GM18868 (cell line): ENCODE measurements at regions not wholly inside any gene's neighbourhood (a gene's known extent, or its start where the extent isn't known, plus 50 kb on each side); places are given as distances from the start of the nearest gene placed in this dataset.
A peak's percentile ranks its signal among the peaks of the same experiment; 100 is the strongest.

Experiments
- ATAC-seq: cut with Tn5 transposase; IDR thresholded peaks from one replicate; pipeline ENCODE4 v1.9.1; 2021; ENCODE audit warnings: mild to moderate bottlenecking, moderate library complexity; ENCODE audit not compliant: unreplicated experiment

DNA sequence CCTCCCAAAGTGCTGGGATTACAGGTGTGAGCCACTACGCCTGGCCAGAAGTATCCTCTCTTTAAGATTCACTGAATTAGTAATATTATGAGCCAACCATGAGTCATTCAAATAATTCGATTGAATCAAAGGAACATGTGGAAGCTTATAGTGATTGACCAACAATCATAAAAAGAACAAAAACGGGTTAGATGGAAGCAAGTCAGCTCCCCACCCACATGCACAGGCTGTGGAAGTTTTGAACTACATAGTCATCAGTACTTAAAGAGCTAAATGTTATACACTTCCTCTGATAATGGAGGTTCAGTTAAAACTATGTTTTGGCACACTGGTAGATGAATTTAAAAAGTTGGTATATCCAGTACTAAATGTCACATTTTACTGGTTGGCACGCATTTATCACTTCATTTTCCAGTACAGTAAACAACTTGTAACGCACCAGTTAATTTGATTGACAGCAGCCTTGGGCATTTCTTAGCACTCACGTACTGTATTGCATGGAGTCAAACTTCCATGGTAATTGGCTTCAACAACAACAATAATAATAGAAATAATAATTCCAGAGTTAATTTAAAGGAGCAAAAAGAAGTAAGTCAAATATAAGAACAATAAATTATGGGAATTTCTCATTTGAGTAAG is 1107.3 kb upstream of the MAP3K7 start:
- ATAC-seq = no peak

DNA sequence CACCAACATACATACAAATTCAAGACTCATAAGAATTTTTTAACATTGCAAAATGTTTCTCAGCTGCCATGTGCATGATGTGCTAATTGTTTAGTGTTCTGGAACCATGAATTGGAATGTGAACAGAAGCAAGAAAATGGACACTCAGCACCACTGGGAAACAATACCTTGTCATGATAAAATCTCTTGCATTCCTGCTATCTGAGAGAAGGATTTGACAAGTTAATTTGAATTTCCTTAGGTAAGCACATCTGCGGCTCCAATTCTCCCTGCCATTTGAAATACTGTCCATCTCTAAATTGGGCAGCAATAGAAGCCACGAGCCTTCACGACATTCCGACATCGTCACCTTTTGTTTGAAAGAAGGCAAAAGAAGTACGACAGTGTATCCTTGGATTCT is 1104.6 kb upstream of the MAP3K7 start:
- ATAC-seq = no peak

DNA sequence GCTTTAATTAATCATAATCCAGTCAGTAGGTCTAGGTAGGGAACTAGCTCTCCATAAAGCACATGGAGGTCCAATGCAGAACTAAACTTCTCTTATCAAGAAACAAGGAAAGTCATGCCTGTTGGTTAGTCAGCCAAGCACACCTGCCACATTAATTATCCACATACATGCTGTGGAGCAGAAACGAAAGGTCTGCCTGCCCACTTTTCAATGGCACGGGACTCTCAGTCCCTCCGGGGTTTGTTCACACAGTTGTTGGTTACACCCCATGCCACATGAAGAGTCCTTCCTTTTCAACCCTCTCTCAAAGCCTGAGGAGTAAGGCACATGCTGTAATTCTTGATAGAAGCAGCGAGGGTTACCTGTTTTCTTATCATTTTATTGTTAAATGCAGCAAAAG is 1096.4 kb upstream of the MAP3K7 start:
- ATAC-seq = no peak

DNA sequence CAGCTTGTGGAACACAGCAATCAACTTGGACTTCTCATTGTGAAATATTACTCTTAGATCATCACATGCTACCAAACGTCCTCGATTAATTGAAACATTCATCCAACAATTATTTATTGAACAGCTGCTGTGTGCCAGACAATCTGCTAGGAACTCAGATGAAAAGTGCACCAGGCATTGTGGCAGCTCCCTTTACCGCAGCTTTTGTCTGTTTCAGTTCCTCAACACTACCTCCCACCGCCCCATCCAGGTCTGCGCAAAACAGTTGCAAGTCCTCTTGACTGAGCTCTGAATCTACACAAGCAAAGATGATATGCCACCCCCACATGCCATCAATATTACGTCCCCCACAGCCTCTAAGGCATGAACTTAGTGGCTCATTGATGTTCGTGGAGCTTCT is 1094.4 kb upstream of the MAP3K7 start:
- ATAC-seq = peak; percentile 50

DNA sequence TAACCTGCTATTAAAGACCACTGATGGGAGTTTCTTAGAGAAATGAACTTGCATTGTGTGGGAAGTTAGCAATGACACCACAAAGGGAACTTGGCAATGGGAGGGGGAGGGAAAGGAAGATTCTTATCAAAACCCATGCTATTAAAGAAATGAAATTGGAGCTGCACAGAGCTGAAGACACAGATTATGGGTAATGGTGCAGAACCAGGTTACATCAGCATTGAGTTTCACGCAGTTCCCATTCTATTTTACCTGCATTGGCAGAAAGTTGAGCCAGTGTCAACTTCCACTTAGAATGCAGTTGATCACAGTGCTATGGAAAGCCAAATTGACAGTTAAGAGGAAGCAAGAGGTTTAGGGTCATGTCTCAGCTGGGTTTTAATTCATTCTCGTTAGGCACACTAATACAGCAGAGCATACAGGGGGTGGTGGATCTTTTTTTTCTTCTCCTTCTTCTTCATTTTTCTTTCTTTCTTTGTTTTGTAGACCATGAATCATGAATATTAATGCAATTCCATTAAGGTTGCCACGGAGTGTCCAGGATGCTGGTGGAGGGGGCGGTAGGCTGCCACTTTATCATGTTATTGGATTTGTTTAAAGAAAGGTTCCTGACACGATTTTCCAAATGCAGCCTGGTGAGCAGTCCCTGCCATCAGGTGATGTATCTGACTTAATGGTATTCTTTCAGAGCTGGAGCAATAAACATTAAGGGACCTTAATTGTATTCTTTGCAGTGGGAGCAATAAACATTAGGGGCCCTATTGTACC is 1092.0 kb upstream of the MAP3K7 start:
- no peak for ATAC-seq

DNA sequence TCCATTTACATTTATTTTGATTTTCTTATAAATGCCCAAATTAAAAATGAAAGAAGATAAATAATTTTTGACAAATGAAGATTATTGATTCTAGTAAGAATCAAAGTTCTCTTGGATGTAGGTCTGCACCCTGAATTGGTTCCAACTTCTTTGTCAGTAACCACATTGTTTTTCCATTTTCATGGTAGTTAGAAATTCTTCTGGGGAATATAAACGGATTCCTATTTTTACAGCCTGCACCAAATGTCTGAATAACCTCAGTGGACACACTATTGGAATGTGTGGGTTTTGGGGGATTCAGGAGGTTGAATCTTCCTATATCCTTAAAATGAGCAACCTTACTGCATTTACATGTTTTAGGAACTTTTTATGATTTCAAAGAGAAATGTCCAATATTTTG is 1085.3 kb upstream of the MAP3K7 start:
- no peak for ATAC-seq

DNA sequence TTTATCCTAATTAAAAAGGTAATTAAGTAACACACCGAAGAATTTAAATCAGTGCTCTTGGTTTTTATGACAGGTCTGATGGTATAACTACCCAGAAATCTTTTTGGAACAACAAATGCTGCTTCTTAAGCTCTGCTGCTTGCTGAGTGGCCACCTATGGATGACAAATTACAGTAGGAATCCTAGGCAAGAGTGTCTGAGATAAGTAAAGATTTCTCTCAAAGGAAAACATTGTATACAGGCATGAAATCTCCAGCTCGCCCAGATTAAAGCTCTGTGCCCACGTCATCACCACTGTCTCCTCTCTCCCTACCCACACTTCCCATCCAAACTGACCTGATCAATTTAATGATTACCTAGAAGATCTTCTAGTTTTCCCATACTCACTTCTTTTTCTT is 1083.0 kb upstream of the MAP3K7 start:
- no peak for ATAC-seq

DNA sequence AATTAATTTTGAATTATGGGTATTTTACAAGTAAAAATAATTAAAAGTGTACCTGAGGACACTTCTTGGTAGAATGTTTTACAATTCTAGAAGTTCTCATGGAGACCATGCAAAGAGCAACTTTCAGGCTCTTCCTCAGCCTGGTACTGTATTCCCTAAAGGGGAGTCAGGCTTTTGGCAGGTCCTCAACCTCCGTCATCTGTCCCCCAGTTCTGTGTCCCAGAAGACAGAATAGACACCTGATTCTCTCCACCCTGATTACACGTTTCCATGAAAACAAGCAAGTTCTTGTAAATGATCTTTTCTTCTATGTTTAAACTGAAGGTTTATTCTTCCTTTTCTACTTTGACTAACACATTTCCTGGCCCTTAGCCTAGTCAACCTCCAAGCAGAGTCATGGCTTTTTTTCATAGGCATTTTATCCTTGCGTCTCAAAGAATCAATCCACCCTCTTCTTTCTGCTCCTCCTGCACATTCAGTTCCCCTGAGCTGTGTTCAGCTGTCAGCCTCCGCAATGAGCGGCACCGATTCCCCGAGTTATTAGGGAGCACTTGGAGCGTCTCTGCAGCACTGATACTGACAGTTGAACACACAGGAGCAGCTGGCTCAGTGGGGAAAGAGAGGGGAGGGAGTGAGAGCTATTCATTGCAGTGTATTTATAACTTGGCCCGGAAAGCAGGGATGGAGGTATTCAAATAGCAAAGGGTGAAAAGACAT is 1082.4 kb upstream of the MAP3K7 start:
- no peak for ATAC-seq

DNA sequence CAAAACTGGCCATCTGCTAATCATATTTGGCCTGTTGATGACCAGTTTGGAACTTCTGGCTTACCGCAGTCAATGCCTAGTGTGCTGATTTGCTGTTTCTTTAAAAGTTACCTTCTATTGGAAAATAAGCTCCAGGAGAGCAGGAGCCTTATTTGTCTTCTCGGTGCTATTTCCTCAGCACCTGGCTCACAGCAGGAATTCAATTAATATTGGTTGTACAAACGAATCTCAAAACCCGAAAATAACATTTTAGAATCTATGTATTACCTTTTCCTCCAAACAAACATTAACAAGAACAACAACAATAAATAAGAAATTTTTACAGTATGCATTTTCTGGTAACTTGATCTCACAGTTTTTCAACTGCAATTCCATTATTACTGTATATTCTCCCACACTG is 1080.7 kb upstream of the MAP3K7 start:
- no peak for ATAC-seq

DNA sequence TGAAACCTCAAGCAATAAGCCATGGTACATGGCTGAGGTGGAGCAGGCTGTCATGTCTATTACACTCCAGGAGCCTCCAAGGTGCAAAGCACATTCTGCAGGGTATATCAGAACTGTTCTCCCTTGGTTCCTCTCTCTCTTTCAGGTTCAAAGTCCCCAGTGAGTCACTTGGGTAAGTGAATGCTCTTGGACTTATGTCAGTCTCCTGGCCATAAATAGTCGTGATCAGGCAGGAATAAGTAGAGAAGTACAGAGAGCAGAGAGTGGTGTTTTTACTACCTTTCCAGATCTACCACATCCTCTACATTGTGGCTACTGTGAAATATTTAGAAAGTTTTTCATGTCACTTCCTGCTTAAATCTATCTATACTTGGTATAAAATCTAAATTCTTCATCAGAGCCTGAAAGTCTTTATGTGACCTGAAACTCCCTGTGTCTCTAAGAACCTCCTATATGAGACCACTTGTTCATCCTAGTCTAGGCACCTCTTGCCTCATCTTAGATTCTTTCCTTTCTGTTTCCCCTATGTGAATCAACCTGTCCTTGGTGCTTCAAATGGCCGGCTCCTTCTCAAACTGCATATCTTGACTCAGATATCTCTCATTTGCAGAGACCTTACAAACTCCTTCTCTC is 1077.6 kb upstream of the MAP3K7 start:
- peak; percentile 87 for ATAC-seq

DNA sequence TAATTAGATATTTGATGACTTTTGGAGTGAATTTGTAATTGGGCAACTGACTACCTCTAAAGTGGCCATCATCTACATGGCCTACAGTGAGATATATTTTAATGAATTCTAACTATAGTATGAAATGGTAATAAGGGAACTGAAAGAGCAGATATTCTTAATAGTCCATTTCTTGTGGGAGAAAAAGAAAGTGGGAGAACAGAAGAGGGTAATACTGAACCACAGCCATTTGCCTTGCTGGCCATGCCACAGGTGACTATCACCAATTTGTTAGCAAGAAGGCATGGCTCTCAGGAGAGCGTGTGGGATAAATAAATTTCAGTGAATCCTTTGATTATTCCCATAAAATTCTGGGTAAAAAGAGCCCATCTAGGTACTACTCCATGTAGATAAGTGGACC is 1074.0 kb upstream of the MAP3K7 start:
- peak; percentile 37 for ATAC-seq

DNA sequence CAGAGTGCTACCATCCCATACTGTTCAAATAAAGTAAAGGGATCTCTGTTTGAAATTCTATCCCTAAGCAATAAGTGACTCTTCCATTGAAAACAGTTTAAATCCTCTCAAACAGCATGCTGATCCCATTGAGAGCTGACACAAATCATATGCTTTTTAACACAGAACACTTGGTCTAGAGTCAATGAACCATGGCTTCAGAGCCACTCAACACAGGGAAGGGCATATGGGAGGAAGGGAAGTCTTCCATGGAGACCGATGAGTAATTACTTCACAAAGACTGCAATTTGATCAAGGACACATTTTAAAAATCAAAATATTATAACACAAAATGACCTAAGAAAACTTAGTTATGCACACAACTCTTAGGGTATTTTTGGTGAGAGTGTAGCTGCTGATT is 1073.0 kb upstream of the MAP3K7 start:
- ATAC-seq = no peak

DNA sequence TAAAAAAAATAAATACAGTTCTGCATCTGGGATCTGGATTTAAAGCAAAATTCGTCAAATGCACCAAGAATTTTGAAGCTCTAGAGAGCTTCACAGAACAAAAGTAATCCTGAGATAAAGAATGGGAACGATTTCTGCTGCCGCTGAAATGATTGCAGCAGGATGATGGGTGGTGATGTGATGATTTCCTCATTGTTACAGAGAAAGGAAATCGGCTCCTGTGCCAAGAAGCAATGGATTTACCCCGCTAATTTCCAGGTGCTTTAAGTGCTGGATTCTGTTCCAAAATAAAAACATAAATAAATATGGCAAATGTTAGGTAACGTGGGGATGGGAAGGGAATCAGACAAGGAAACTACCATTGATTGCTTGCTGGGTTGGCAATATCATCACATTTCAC is 1067.9 kb upstream of the MAP3K7 start:
- no peak for ATAC-seq

DNA sequence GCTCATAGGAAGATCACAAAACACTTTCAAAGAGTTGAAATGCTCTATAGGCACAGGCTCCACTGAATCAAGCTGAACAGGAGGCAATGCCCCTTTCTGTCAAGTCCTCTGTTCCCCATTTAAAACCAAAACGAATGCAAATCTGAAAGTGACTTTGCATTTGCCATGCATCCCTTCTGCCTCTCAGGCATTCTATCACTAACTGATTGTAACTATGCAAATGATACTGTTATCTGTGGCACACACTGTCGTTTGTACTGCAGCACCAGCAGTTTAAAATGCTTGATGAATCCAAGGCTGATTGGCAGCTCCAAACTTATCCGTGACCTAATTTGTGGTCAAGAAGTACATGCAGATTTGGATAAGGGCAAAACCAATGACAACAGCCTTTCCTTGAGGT is 1067.5 kb upstream of the MAP3K7 start:
- ATAC-seq = peak; percentile 40

DNA sequence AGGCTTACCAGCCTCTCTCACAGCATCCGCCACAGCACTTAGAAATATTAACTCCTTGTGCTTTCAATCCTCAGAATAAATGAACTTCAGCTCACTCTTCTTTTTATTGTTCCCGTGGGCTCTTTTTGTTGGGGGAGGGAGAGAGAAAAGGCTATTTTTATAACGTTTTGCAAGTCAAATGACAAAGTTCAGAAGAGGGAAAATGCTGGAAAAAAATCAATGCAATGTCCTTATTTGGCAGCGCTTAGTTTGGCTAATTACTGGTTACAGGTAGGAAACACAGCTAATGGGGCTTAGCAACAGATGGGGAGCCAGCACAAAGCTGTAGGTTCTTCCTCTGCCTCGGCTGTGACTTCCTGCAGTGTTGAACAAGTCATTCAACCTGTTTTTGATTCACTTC is 1067.0 kb upstream of the MAP3K7 start:
- ATAC-seq = peak; percentile 66

DNA sequence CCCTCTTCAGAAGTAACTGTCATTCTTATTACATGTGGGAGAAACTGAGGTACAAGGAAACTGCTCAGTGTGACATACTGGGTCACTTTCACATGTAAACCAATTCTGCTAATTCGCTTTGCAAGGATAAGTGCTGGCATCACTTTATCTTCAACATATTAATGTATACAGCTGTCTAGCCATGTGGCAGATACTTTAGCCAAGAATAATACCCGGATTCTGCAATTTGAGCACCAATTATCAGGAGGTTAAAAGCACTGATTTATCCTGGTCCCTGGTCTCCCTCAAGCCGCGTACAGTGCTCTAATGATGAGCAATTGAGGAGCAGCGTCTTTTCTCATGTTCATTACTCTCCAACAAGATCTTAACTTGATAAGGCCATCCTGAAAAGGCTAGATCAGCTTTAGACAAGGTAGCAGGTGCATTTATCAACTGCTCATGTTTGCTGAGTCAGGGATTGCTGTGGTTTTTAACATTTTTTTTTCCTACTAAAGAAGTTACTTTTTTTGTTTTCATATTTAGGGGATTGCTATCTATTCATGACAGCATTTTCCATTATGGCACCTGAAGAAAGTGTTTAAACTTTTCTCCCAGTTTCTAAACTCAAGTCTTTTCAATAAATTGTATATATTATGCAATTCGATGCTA is 1066.3 kb upstream of the MAP3K7 start:
- ATAC-seq = no peak

DNA sequence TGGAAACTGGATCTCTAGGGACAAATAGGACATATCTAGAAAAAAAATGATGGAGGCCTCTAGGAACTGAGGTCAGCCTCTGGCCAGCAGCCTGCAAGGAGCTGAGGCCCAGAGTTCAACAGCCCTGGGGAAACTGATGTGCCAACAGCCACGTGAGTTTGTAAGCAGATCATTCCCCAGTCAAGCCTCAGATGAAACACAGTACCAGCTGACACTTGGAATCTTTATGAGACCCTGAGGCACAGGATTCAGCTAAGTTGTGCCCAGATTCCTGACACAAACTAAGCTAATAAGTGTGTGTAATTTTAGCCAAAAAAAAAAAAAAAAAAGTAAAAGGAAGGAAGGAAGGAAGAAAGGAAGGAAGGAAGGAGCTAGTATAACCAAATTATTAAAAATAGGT is 1059.8 kb upstream of the MAP3K7 start:
- ATAC-seq = no peak

DNA sequence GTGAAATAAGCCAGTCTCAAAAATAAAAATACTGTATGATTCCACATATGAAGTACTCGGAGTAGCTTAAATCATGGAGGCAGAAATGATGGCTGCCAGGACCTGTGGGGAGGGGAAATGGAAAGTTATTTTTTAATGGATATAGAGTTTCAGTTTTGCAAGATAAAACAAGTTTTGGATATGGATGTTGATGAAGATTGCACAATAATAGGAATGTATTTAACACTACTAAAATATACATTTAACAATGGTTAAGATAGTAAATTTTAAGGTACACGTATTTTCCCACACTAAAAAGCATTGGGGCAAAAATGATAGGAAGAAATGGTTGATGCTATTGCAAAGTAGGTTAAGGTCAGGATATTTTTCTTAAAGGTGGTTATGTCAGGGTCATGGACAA is 1058.9 kb upstream of the MAP3K7 start:
- ATAC-seq = no peak

DNA sequence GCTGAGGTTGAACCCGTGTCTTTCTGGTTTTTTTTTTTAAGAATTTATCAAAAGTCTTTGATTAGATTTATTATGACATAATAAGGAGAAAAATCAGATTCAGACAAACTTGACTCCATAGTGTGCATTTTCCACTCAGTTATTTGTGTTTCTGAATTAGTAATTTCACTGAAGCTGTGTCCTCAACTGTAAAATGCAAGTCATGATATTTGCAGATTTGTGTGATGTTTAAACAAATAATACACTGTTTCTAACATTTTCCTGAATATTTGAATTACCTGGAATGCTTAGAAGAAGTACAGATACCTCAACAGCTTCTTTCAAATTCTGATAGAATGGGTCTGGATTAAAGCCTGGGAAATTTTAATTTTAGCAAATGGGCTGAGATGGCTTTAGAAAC is 1050.3 kb upstream of the MAP3K7 start:
- ATAC-seq = no peak

DNA sequence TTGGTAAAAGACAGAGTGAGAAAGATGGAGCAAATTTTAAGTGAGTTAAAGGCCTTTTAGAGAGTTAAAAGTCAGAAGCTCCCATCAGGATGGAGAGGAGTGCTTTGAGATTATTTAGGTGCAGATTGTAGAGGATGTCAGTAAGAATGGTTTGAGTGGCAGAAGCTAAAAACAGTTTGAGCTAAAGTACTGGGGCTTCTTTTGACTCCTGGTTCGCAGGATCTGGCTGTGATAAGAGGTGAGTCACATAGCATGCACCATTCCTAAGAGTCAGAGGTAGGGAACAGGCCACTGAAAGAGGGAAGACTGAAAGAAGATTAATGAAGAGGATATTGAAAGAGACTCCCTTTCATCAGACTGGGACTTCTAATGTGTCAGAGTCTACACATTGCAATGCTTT is 1047.9 kb upstream of the MAP3K7 start:
- no peak for ATAC-seq
